SK-N-SH (cell line): ENCODE measurements at regions not wholly inside any gene's neighbourhood (a gene's known extent, or its start where the extent isn't known, plus 50 kb on each side); places are given as distances from the start of the nearest gene placed in this dataset.

Experiments
- CTCF ChIA-PET: fragments of 300-600, 350-600 bp; formaldehyde crosslinking; extraction: SDS; loops from one replicate; lab custom pipeline; 2021; lab: Yijun Ruan, JAX
- POLR2A ChIA-PET: fragments of 350-600 bp; sonication (Branson Sonifier 250); formaldehyde crosslinking; extraction: SDS; loops from one replicate; lab custom pipeline; 2020; ENCODE audit warnings: antibody characterized with exemption, inconsistent platforms; lab: Yijun Ruan, JAX
- DNase-seq: peaks from one replicate; pipeline ENCODE4 v3.0.0; 2012
- H2AFZ ChIP-seq: fragments of 200-600 bp; sonication (generic); 2 replicates; pipeline ENCODE4 v1.8.1; 2016; ENCODE audit warnings: antibody characterized with exemption, mild to moderate bottlenecking, low read depth
- H3F3A ChIP-seq: fragments of 200-600 bp; sonication (generic); replicated peaks from 2 replicates; pipeline ENCODE3; 2016; ENCODE audit warnings: antibody characterized with exemption, mild to moderate bottlenecking; ENCODE audit not compliant: insufficient read depth
- H3K27ac ChIP-seq, 2 experiments: fragments of 200-500 bp in 1 of 2; fragments of 200-600 bp in 1 of 2; sonication (Bioruptor generic) in 1 of 2; sonication (generic), shearing (Covaris generic) in 1 of 2; 2 replicates each; pipeline versions ENCODE4 v1.5.1 to v1.6.1; 2014 to 2016; ENCODE audit warnings: low read depth in 2 of 2, inconsistent platforms in 1 of 2, low read length in 1 of 2, mild to moderate bottlenecking in 1 of 2, mixed read lengths in 1 of 2
- H3K27me3 ChIP-seq: fragments of 200-600 bp; sonication (generic), shearing (Covaris generic); 2 replicates; pipeline ENCODE4 v1.6.1; 2016; ENCODE audit warnings: mixed run types; ENCODE audit not compliant: insufficient read depth
- H3K36me3 ChIP-seq, 2 experiments: fragments of 200-500 bp in 1 of 2; fragments of 200-600 bp in 1 of 2; sonication (Bioruptor generic) in 1 of 2; sonication (generic) in 1 of 2; replicated peaks in 1 of 2; 2 replicates each; pipeline versions ENCODE3 to v1.5.1; 2014 to 2016; ENCODE audit warnings: low read length in 1 of 2, mild to moderate bottlenecking in 1 of 2; ENCODE audit not compliant: insufficient read depth in 2 of 2, control insufficient read depth in 1 of 2
- H3K4me1 ChIP-seq, 2 experiments: fragments of 200-500 bp in 1 of 2; fragments of 200-600 bp in 1 of 2; sonication (Bioruptor generic) in 1 of 2; sonication (generic), shearing (Covaris generic) in 1 of 2; 2 replicates each; pipeline versions ENCODE4 v1.5.1 to v1.6.1; 2014 to 2016; ENCODE audit warnings: low read depth in 1 of 2, low read length in 1 of 2, mixed run types in 1 of 2; ENCODE audit not compliant: insufficient read depth in 2 of 2, control insufficient read depth in 1 of 2
- H3K4me2 ChIP-seq: fragments of 200-600 bp; sonication (generic), shearing (Covaris generic); 2 replicates; pipeline ENCODE4 v1.6.1; 2017; ENCODE audit warnings: mixed run types
- H3K4me3 ChIP-seq, 2 experiments: fragments of 200-500 bp in 1 of 2; fragments of 200-600 bp in 1 of 2; sonication (Bioruptor generic) in 1 of 2; sonication (generic), shearing (Covaris generic) in 1 of 2; 2 replicates each; pipeline versions ENCODE4 v1.5.1 to v1.8.1; 2014 to 2016; ENCODE audit warnings: low read depth in 2 of 2, inconsistent platforms in 1 of 2, low read length in 1 of 2, mild to moderate bottlenecking in 1 of 2, mixed read lengths in 1 of 2, moderate library complexity in 1 of 2
- H3K79me2 ChIP-seq: fragments of 200-600 bp; sonication (generic); 2 replicates; pipeline ENCODE4 v1.8.1; 2017; ENCODE audit warnings: mild to moderate bottlenecking; ENCODE audit not compliant: insufficient read depth
- H3K9ac ChIP-seq: fragments of 200-600 bp; sonication (generic); 2 replicates; pipeline ENCODE4 v1.6.1; 2017; ENCODE audit warnings: mixed run types
- H3K9me2 ChIP-seq: fragments of 200-600 bp; sonication (generic); 2 replicates; pipeline ENCODE4 v1.6.1; 2017; ENCODE audit warnings: mixed run types
- H3K9me3 ChIP-seq: fragments of 200-600 bp; sonication (generic); 2 replicates; pipeline ENCODE4 v1.6.1; 2017; ENCODE audit warnings: mixed run types, mild to moderate bottlenecking, moderate library complexity
- H4K20me1 ChIP-seq: fragments of 200-600 bp; sonication (generic); 2 replicates; pipeline ENCODE4 v1.6.1; 2017; ENCODE audit warnings: mild to moderate bottlenecking, mixed run types; ENCODE audit not compliant: insufficient read depth
- ELF1 ChIP-seq: IDR thresholded peaks from 2 replicates; pipeline ENCODE4 v1.4.0; 2012
- EP300 ChIP-seq, 2 experiments: IDR thresholded peaks; 2 replicates each; pipeline versions ENCODE4 v1.4.0 to v1.6.1; 2012; ENCODE audit warnings: borderline replicate concordance in 1 of 2, low read depth in 1 of 2, low read length in 1 of 2
- FOXM1 ChIP-seq: IDR thresholded peaks from 2 replicates; pipeline ENCODE4 v1.4.0; 2012; ENCODE audit warnings: low read depth, mild to moderate bottlenecking
- GATA2 ChIP-seq: sonication (generic); formaldehyde crosslinking; IDR thresholded peaks from 2 replicates; pipeline ENCODE4 v1.5.0; 2020; ENCODE audit warnings: mild to moderate bottlenecking, missing genetic modification reagents
- IRF3 ChIP-seq: fragments of 150-350 bp; IDR thresholded peaks from 2 replicates; pipeline ENCODE4 v1.6.1; 2016; ENCODE audit warnings: mild to moderate bottlenecking, low read depth, low read length
- JUND ChIP-seq: IDR thresholded peaks from 2 replicates; pipeline ENCODE4 v1.4.0; 2012
- MXI1 ChIP-seq: IDR thresholded peaks from 2 replicates; pipeline ENCODE4 v1.6.1; 2012; ENCODE audit warnings: mild to moderate bottlenecking, low read depth, low read length, improper control_type of control experiment
- POLR2AphosphoS5 ChIP-seq: IDR thresholded peaks from 2 replicates; pipeline ENCODE4 v1.6.1; 2012; ENCODE audit warnings: low read depth, low read length
- SMC3 ChIP-seq: IDR thresholded peaks from 2 replicates; pipeline ENCODE4 v1.6.1; 2012; ENCODE audit warnings: low read depth, low read length, improper control_type of control experiment
- TAF1 ChIP-seq: IDR thresholded peaks from 2 replicates; pipeline ENCODE4 v1.6.1; 2012; ENCODE audit warnings: low read depth, mild to moderate bottlenecking, low read length, moderate library complexity, borderline replicate concordance
- TEAD4 ChIP-seq: IDR thresholded peaks from 2 replicates; pipeline ENCODE4 v1.4.0; 2012; ENCODE audit warnings: mild to moderate bottlenecking, borderline replicate concordance; ENCODE audit not compliant: insufficient read depth
- WGBS: methylation state at CpG from one replicate; pipeline ENCODE4 v1.1.6; 2017; ENCODE audit warnings: low lambda C conversion rate; 5-methylcytosine and 5-hydroxymethylcytosine counted together
- TF ChIP-seq, protein P1 (sequence below): IDR thresholded peaks from 2 replicates; pipeline ENCODE4 v1.4.0; 2012; ENCODE audit warnings: low read depth, borderline replicate concordance

DNA sequence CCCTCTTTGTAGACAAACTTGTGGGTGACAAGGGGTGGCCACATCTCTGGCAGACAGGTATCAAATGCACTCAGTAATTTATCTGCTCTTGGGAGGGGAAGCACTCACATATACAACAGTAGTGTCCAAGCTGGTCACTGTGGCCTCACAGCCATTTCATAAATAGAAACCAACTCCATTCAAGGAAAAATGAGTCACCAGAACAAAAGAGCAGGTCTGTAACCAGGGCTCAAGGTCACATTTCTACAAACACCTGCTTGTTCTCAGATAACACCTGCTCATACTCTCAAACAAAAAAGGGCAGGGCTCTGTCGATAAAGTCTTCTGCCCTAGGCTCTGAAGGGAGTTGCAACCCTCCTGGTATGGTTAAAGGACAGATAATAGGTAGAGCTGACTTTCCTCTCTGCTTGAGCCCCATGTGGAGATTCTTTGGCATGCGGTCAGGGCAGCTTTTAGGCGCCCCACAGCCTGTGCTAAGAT lies 459.0 kb downstream of the BCL11A start:
- Histone ChIP-seq H3K27me3 (no peaks in the 10 kb centered on the region), H3K4me2 (no peak overlapping the region)
- POLR2A ChIA-PET: no interaction called here
- no peak for DNase-seq
- TF ChIP-seq IRF3 (no peak), FOXM1 (no peak), ELF1 (no peak), JUND (no peak), POLR2AphosphoS5 (no peak)
- TF ChIP-seq, all 33 proteins: peak for 0
- Histone ChIP-seq H3F3A (no peaks in the 10 kb centered on the region), H3K9me3 (no peaks in the 10 kb centered on the region), H3K36me3 (no peaks in the 10 kb centered on the region), H2AFZ (no peak overlapping the region), H3K27ac (no peak overlapping the region), H3K4me3 (no peak overlapping the region), H3K79me2 (no peaks in the 10 kb centered on the region), H3K4me1 (no peaks in the 10 kb centered on the region), H4K20me1 (no peaks in the 10 kb centered on the region), H3K9me2 (no peaks in the 10 kb centered on the region), H3K9ac (no peak overlapping the region)
- 0% methylated on average over 1 of the region's 3 CpGs for WGBS
- CTCF ChIA-PET: no interaction called here

GRCh38 chr2:60092781-60093180 lies 460.7 kb downstream of the BCL11A start:
- CTCF ChIA-PET: no interaction called here
- Histone ChIP-seq H3K27me3 (no peaks in the 10 kb centered on the region), H3K9me3 (no peaks in the 10 kb centered on the region), H3K4me3 (no peak overlapping the region), H3K36me3 (no peaks in the 10 kb centered on the region), H3K27ac (no peak overlapping the region), H4K20me1 (no peaks in the 10 kb centered on the region), H3F3A (no peaks in the 10 kb centered on the region), H3K4me2 (no peak overlapping the region), H2AFZ (no peak overlapping the region), H3K9me2 (no peaks in the 10 kb centered on the region), H3K79me2 (no peaks in the 10 kb centered on the region), H3K4me1 (no peaks in the 10 kb centered on the region), H3K9ac (no peak overlapping the region)
- 88% methylated on average over 2 of the region's 2 CpGs for WGBS
- DNase-seq: no peak
- TF ChIP-seq SMC3 (no peak), MXI1 (no peak), JUND (no peak), GATA2 (CRISPR knock-in tag) (no peak), EP300 (IDR thresholded peaks at IDR 0.05; ENCODE audit: borderline replicate concordance in 1 of 2, low read depth in 1 of 2, low read length in 1 of 2) (no peak), TAF1 (no peak), TEAD4 (no peak)
- TF ChIP-seq, protein P1, sequence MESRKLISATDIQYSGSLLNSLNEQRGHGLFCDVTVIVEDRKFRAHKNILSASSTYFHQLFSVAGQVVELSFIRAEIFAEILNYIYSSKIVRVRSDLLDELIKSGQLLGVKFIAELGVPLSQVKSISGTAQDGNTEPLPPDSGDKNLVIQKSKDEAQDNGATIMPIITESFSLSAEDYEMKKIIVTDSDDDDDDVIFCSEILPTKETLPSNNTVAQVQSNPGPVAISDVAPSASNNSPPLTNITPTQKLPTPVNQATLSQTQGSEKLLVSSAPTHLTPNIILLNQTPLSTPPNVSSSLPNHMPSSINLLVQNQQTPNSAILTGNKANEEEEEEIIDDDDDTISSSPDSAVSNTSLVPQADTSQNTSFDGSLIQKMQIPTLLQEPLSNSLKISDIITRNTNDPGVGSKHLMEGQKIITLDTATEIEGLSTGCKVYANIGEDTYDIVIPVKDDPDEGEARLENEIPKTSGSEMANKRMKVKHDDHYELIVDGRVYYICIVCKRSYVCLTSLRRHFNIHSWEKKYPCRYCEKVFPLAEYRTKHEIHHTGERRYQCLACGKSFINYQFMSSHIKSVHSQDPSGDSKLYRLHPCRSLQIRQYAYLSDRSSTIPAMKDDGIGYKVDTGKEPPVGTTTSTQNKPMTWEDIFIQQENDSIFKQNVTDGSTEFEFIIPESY: no peak
- POLR2A ChIA-PET: no interaction called here
